GM21825 (cell line): ENCODE measurements at regions not wholly inside any gene's neighbourhood (a gene's known extent, or its start where the extent isn't known, plus 50 kb on each side); places are given as distances from the start of the nearest gene placed in this dataset.

ENCODE experiments used
- ATAC-seq: cut with Tn5 transposase; IDR thresholded peaks from one replicate; pipeline ENCODE4 v1.9.1; 2021; ENCODE audit warnings: mild to moderate bottlenecking, moderate library complexity; ENCODE audit not compliant: unreplicated experiment

- ATAC-seq: no peak
Measured at GRCh38 chr6:167766986-167767714, 59.6 kb upstream of the AFDN start.

- no peak for ATAC-seq
Measured at GRCh38 chr6:167767715-167768107, 59.0 kb upstream of the AFDN start.

- no peak for ATAC-seq
Measured at GRCh38 chr6:167768471-167769215, 58.1 kb upstream of the AFDN start.

- no peak for ATAC-seq
Measured at GRCh38 chr6:167769408-167770190, 57.1 kb upstream of the AFDN start.

GRCh38 chr6:167770291-167770955, 56.3 kb upstream of the AFDN start:
- ATAC-seq: no peak

- no peak for ATAC-seq
Measured at GRCh38 chr6:167774881-167775280, 51.8 kb upstream of the AFDN start.

GRCh38 chr6:167776906-167777627, 49.6 kb upstream of the AFDN start:
- ATAC-seq: no peak
